ENCODE measurements at regions not wholly inside any gene's neighbourhood (a gene's known extent, or its start where the extent isn't known, plus 50 kb on each side); places are given as distances from the start of the nearest gene placed in this dataset.

DNA sequence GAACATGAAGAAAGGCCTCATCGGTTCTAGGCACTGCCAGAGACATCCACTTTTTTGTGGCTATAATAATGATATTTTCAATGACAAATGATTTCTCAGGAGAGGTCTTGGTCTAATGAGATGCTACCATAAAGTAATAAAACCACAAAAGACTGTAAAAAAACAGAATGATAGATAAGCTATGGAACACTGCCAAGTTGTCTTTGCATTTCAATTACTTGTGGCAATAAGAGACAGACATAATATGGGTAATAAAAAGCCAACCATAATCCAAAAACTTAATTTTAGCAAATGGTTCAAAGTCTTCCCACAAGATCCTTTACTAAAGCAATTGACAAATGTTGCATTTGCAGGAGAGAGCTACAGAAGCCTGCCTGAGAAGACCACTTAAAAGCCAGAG, 292.5 kb downstream of the ATPSCKMT start:
- DNase-seq (ENCODE audit: low read depth), result no peak
- no peak overlapping the region for H3K4me3 ChIP-seq (ENCODE audit: low read depth, low read length)
- TF ChIP-seq, protein P1, sequence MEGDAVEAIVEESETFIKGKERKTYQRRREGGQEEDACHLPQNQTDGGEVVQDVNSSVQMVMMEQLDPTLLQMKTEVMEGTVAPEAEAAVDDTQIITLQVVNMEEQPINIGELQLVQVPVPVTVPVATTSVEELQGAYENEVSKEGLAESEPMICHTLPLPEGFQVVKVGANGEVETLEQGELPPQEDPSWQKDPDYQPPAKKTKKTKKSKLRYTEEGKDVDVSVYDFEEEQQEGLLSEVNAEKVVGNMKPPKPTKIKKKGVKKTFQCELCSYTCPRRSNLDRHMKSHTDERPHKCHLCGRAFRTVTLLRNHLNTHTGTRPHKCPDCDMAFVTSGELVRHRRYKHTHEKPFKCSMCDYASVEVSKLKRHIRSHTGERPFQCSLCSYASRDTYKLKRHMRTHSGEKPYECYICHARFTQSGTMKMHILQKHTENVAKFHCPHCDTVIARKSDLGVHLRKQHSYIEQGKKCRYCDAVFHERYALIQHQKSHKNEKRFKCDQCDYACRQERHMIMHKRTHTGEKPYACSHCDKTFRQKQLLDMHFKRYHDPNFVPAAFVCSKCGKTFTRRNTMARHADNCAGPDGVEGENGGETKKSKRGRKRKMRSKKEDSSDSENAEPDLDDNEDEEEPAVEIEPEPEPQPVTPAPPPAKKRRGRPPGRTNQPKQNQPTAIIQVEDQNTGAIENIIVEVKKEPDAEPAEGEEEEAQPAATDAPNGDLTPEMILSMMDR (conservative IDR thresholded peaks at IDR 0.05; ENCODE audit: low read depth, low read length), result no peak

DNA sequence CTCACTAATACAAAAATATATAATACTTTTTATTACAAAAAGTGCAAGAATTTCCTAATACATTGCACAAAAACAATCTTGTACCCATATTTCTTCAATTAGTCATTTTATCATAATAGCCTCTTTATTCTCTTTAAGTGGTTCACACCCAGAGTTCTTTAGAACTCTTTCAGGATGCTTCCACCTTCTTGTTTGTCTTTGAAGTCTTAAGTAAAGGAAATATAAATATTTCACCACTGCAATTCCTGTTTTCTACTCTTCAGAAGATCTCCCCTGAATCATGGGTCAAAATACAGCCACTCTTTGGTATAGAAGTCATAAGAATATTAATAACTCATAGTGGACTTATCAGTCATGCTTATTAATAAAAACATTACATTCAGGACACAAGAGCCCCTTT, 293.0 kb downstream of the ATPSCKMT start:
- H3K4me3 ChIP-seq (ENCODE audit: low read depth, low read length), result no peak overlapping the region
- no peak for DNase-seq (ENCODE audit: low read depth)

DNA sequence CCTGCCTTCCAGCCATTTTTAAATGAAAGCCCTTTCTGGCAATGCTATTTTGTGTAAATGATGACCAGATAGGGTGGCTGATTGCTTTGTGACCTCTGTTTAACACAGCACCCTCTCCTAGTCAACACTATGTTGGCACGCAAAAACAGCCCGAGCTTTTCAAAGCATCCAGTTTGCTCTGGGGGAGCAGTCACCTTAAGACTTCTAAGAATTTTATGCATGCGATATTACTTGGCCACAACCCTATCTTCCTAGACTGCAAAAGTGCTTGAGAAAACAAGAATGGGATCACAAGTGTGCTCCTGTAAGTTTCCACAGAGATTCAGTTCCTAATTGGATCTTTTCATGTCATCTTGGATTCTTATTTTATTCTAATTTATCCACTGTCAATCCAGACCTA, 294.1 kb downstream of the ATPSCKMT start:
- no peak overlapping the region for H3K4me3 ChIP-seq (ENCODE audit: low read depth, low read length)
- no peak for DNase-seq (ENCODE audit: low read depth)
- TF ChIP-seq, protein P1 (conservative IDR thresholded peaks at IDR 0.05; ENCODE audit: low read depth, low read length), result no peak

More for the DNA sequence above, 293.0 kb downstream of the ATPSCKMT start:
- TF ChIP-seq, protein P1 (conservative IDR thresholded peaks at IDR 0.05; ENCODE audit: low read depth, low read length), result no peak

DNA sequence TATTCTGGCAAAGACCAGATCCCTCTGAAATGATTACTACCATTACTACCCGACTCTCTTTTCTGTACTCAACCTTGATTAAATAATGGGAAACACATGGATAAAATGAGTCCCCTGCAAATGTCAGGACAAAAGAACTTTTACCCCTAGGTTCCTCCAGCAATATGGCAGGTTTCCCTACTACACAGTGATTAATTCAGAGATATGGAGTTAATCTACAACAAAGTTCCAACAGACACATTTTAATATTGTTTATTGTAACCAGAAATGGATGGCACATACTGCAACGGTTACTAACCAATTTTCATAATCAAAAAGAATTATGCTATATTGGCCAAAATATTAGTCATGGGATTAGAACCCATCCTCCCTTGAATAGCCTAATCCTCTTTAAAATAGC, 294.8 kb downstream of the ATPSCKMT start:
- H3K4me3 ChIP-seq (ENCODE audit: low read depth, low read length), result no peak overlapping the region
- DNase-seq (ENCODE audit: low read depth), result no peak
- TF ChIP-seq, protein P1 (conservative IDR thresholded peaks at IDR 0.05; ENCODE audit: low read depth, low read length), result no peak

DNA sequence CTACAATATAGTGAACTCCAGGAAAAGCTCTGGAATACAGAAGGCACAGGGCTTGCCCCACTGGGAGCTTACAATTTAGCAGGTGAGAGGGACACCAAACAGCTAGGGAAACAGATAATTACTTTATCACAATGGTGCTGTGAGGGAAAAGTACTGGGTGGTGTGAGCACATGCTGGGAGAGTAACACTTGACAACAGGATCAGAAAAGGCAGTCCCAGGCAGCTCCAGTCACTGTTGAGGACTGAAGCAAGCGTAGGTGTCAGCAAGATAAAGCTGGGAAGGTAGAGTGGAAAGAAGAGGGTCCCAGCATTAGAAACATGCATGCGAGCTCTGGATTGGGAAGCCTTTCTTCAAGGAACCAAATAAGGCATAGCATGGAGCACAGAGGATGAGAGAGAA, 296.0 kb downstream of the ATPSCKMT start:
- H3K4me3 ChIP-seq (ENCODE audit: low read depth, low read length), result no peak overlapping the region
- TF ChIP-seq, protein P1 (conservative IDR thresholded peaks at IDR 0.05; ENCODE audit: low read depth, low read length), result no peak
- no peak for DNase-seq (ENCODE audit: low read depth)

DNA sequence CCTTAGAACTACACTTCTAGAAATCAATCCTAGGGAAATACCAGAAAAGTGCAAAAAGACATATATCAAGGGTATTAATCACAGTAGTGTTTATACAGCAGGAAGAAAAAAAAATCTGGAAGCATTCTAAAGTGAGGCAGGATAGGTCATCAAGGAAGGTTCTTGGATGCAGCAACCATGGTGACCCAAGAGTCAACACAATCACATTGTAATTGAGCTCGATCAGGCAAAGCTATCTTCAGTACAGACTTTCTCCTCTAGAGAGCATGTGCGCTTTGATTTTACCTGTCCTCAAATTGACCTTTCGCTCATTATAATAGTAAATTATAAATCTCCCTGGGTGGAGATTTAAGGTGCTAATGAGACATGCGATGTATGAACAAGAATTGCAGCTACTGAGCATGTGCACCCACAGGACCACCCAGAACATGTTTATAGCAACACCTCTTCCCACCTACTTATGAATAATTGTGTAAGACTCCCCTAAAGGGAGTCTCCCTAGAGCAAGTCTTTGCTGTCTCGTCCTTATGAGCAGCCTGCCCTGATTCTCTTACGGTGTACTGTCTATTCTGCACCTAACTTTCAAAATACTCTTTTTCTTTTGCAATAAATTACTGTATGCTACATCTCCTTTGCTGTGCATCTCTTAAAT, 297.7 kb downstream of the ATPSCKMT start:
- no peak overlapping the region for H3K4me3 ChIP-seq (ENCODE audit: low read depth, low read length)
- TF ChIP-seq, protein P1 (conservative IDR thresholded peaks at IDR 0.05; ENCODE audit: low read depth, low read length), result no peak
- no peak for DNase-seq (ENCODE audit: low read depth)

DNA sequence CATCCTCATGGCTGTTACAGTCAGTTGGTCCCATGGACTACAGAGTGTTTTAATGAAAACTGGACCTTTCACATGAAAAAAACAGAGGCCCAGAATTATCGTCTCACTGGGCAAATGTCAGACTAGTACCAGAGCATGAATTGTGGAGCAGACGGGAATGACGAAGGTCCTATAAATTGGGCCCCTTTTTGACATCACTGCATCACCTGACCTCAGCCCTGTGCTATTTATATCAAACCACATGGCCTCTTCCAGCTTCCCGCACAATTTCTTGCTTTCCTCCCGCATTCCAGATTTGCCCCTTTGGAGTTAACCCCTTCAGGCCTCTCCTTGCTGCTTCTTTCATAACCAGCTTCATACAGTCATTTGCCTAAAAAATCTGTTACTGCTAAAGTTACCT, 301.7 kb downstream of the ATPSCKMT start:
- DNase-seq (ENCODE audit: low read depth), result no peak
- no peak overlapping the region for H3K4me3 ChIP-seq (ENCODE audit: low read depth, low read length)
- TF ChIP-seq, protein P1 (conservative IDR thresholded peaks at IDR 0.05; ENCODE audit: low read depth, low read length), result no peak

Measured in choroid plexus epithelial cell (primary cell).